Fibroblast of pulmonary artery (primary cell): ENCODE measurements at regions not wholly inside any gene's neighbourhood (a gene's known extent, or its start where the extent isn't known, plus 50 kb on each side); places are given as distances from the start of the nearest gene placed in this dataset.

Experiments used
- DNase-seq: peaks from one replicate; pipeline ENCODE4 v3.0.0-alpha.2; 2010; ENCODE audit warnings: low read depth
- H3K4me3 ChIP-seq: replicated peaks from 2 replicates; pipeline ENCODE4 v1.5.1; 2011; ENCODE audit warnings: low read depth, mild to moderate bottlenecking, control low read depth, low read length, moderate library complexity
- TF ChIP-seq, protein P1 (sequence below): IDR thresholded peaks from 2 replicates; pipeline ENCODE4 v1.5.1; 2011; ENCODE audit warnings: mild to moderate bottlenecking, control low read depth, low read length, inconsistent platforms; ENCODE audit errors: missing control alignments

DNA sequence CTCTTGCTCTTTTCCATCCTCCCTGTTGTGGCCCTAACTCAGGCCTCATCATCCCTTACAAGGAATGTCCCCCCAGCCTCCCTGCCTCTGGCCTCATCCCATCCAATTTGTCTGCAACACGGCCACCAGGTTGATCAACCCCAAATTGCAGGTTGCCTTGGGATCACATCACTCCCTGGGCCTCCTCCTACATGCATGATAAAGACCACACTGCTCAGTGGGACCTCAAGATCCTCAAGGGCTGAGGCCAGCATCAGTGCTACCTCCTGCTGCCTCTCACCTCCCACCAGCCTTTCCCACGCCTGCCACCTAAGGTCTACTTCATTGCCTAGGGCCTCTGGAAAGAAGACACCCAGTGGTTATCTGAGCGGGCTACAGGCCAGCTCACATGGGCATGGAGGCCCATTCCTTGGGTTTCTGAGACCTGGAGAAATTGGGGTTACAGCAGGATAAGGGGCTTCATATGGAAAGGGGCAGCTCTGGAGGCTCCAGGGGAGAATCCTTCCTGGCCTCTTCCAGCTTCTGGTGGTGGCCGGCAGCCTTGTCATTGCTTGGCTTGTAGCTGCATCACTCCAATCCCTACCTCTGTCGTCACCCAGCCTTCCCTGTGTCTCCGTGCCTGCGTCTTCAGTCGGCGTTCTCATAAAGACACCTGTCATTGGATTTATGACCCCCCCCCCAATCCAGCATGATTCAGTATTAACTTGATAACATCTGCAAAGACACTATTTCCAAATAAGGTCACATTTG is 60.5 kb downstream of the KLHDC7A start:
- DNase-seq = no peak
- TF ChIP-seq, protein P1, sequence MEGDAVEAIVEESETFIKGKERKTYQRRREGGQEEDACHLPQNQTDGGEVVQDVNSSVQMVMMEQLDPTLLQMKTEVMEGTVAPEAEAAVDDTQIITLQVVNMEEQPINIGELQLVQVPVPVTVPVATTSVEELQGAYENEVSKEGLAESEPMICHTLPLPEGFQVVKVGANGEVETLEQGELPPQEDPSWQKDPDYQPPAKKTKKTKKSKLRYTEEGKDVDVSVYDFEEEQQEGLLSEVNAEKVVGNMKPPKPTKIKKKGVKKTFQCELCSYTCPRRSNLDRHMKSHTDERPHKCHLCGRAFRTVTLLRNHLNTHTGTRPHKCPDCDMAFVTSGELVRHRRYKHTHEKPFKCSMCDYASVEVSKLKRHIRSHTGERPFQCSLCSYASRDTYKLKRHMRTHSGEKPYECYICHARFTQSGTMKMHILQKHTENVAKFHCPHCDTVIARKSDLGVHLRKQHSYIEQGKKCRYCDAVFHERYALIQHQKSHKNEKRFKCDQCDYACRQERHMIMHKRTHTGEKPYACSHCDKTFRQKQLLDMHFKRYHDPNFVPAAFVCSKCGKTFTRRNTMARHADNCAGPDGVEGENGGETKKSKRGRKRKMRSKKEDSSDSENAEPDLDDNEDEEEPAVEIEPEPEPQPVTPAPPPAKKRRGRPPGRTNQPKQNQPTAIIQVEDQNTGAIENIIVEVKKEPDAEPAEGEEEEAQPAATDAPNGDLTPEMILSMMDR = no peak
- H3K4me3 ChIP-seq = no peak overlapping the region

DNA sequence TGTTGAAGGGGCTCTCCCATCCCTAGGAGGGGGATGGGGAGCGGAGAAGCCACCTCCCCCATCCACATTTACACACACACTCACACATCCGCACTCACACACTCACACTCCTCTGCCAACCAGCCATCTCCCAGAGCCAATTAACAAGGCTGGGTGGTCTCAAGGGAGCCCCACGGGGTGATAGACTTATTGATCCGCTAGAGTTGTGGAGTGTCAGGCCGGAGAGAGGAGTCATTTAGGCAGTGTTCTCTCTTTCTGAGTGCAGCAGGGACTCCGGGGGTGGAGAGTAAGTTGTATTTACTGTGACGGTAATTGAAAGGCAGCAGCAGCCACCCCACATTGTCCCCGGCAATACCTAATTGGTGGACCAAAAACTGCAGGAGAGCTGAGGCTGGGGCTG is 61.6 kb downstream of the KLHDC7A start:
- H3K4me3 ChIP-seq = no peak overlapping the region
- DNase-seq = no peak
- TF ChIP-seq, protein P1 = no peak

DNA sequence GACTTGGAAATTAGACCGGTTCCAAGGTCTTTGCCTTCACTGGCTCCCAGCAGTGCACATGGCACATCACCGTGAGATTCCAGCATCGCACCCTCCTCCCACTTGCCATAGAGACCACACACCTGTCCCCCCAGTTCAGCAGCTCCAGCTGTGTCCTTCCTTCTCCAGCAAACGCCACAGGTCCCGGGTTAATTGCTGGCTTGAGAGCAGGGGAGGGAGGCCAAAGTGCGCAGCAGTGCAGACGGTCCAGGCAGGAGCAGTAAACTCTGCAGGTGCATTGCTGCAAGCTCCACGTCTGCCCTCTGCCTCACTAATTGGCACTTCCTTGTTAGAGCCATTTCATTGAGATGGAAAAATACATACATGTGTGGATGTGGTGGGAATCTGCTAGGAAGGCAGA is 65.3 kb downstream of the KLHDC7A start:
- DNase-seq = no peak
- TF ChIP-seq, protein P1 = no peak
- H3K4me3 ChIP-seq = no peak overlapping the region

DNA sequence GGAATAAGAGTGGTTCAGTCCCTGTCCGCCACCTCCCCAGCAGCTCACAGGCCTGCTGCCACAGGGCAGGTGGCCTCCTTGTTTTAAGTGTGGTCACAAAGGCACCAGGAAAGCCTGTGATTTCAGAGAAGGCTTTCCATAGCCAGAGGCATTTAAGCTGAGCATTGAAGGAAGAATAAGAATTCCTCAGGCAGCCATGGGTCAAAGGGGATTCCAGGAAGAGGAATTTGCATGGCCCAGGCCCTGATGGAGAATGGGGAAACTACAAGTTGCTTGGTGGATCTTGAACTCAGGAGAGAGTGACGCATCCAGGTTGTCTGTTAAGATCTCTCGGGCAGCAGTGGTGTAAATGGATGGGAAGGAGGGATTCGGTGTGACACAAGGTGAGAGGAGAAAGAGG is 66.7 kb downstream of the KLHDC7A start:
- TF ChIP-seq, protein P1 = no peak
- DNase-seq = no peak
- H3K4me3 ChIP-seq = no peak overlapping the region

DNA sequence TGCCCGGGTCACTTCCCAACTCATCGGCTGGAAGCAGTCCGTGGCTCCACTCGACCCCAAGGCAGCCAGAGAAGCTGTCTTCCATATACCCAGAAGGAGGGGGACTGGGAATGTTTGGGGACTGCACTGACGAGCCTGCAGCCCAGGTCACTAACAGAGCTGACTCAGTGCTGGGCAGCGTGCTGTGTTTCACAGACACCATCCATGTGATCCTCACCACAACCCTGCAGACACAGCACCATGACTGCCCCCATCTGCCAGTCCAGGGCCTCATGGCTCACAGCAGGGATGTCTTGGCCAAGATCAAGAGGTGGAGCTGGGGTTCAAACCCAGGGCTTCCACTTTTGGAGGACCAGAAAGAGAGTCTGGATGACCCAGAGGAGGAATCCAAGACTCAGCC is 67.9 kb downstream of the KLHDC7A start:
- DNase-seq = no peak
- TF ChIP-seq, protein P1 = no peak

DNA sequence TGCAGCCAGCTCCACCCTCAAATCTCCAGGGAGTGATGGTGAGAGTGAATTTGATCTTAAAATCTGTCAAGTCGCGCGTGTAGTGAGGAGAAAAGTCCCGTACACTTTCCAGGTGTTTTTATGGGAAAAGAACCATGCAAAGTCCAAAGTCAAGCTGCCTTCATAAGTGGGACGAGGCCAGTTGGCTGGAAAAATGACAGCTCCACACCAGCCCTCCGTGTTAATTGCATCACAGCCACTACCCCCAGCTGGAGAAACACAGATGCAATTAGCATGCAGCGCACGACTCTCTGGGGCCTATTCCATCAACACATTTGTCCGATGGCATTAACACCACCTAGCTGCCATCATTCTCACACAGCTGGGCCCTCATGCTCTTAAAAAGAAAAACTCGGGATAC is 68.4 kb downstream of the KLHDC7A start:
- DNase-seq = no peak
- H3K4me3 ChIP-seq = no peak overlapping the region
- TF ChIP-seq, protein P1 = no peak

More for the DNA sequence above, 67.9 kb downstream of the KLHDC7A start:
- H3K4me3 ChIP-seq = no peak overlapping the region

DNA sequence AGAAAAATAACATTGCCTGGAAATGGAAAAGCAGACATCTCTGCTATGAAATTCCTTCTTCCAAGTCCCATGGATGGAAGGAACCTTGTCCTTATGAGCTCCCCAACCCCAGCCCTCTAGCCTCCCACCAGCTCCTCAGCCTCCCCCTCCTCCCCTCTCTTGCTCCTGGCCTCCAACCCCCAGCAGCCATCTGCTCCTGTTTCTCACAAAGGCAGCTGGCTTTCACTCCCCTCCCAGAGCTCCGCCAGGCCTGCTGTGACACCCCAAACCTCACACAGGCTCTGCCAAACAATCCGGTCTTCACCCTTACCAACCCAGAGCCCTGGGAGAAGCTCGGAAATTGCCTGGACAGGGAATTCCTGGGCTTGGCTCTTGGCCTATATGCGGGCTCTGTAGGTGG is 69.2 kb downstream of the KLHDC7A start:
- TF ChIP-seq, protein P1 = no peak
- DNase-seq = no peak
- H3K4me3 ChIP-seq = no peak overlapping the region
